H9 (cell line): ENCODE measurements at regions not wholly inside any gene's neighbourhood (a gene's known extent, or its start where the extent isn't known, plus 50 kb on each side); places are given as distances from the start of the nearest gene placed in this dataset.
A peak's percentile ranks its signal among the peaks of the same experiment; 100 is the strongest.

Source experiments
- DNase-seq: peaks from one replicate; pipeline ENCODE4 v3.0.0-alpha.2; 2017
- H2AFZ ChIP-seq: one replicate; pipeline ENCODE4 v1.6.1; 2013; ENCODE audit warnings: mild to moderate bottlenecking, low read length, control low read depth, moderate library complexity
- H2AK5ac ChIP-seq: 2 replicates; pipeline ENCODE4 v1.6.1; 2013; ENCODE audit warnings: low read length, control low read depth, mixed read lengths; ENCODE audit not compliant: insufficient read length
- H2BK120ac ChIP-seq: one replicate; pipeline ENCODE4 v1.6.1; 2013; ENCODE audit warnings: low read depth, mild to moderate bottlenecking, low read length, control low read depth, inconsistent platforms; ENCODE audit not compliant: poor library complexity, severe bottlenecking
- H2BK12ac ChIP-seq: 2 replicates; pipeline ENCODE4 v1.6.1; 2013; ENCODE audit warnings: low read length, control low read depth, mixed read lengths, low read depth; ENCODE audit not compliant: insufficient read length
- H2BK15ac ChIP-seq: 2 replicates; pipeline ENCODE4 v1.6.1; 2013; ENCODE audit warnings: low read depth, low read length, control low read depth
- H2BK20ac ChIP-seq: one replicate; pipeline ENCODE4 v1.6.1; 2013; ENCODE audit warnings: low read depth, mild to moderate bottlenecking, low read length, control low read depth, inconsistent platforms; ENCODE audit not compliant: poor library complexity, severe bottlenecking
- H2BK5ac ChIP-seq: 2 replicates; pipeline ENCODE4 v1.6.1; 2013; ENCODE audit warnings: low read length, control low read depth, mixed read lengths; ENCODE audit not compliant: insufficient read length
- H3K14ac ChIP-seq: 2 replicates; pipeline ENCODE4 v1.6.1; 2013; ENCODE audit warnings: low read length, control low read depth; ENCODE audit not compliant: insufficient read depth
- H3K18ac ChIP-seq: 2 replicates; pipeline ENCODE4 v1.6.1; 2013; ENCODE audit warnings: low read depth, mild to moderate bottlenecking, mixed read lengths, low read length, control low read depth; ENCODE audit not compliant: insufficient read length
- H3K23ac ChIP-seq: 2 replicates; pipeline ENCODE4 v1.6.1; 2013; ENCODE audit warnings: low read length, control low read depth, mixed read lengths, low read depth; ENCODE audit not compliant: insufficient read length
- H3K23me2 ChIP-seq: 2 replicates; pipeline ENCODE4 v1.6.1; 2013; ENCODE audit warnings: low read depth, mild to moderate bottlenecking, mixed read lengths, low read length, control low read depth; ENCODE audit not compliant: insufficient read length, poor library complexity, severe bottlenecking
- H3K27ac ChIP-seq: 2 replicates; pipeline ENCODE4 v1.5.1; 2013; ENCODE audit warnings: low read length, control low read depth, mixed read lengths, low read depth; ENCODE audit not compliant: insufficient read length
- H3K27me3 ChIP-seq: 2 replicates; pipeline ENCODE4 v1.6.1; 2013; ENCODE audit warnings: low read length, control low read depth, inconsistent platforms; ENCODE audit not compliant: insufficient read depth
- H3K4ac ChIP-seq: 2 replicates; pipeline ENCODE4 v1.6.1; 2013; ENCODE audit warnings: low read depth, mild to moderate bottlenecking, control low read depth, inconsistent platforms, low read length, moderate library complexity
- H3K4me1 ChIP-seq: 2 replicates; pipeline ENCODE4 v1.6.1; 2013; ENCODE audit warnings: low read length, control low read depth, inconsistent platforms; ENCODE audit not compliant: insufficient read depth
- H3K4me2 ChIP-seq: 2 replicates; pipeline ENCODE4 v1.6.1; 2013; ENCODE audit warnings: low read length, control low read depth, mixed read lengths; ENCODE audit not compliant: insufficient read length, insufficient read depth
- H3K56ac ChIP-seq: 2 replicates; pipeline ENCODE4 v1.6.1; 2013; ENCODE audit warnings: low read depth, mild to moderate bottlenecking, mixed read lengths, low read length, control low read depth; ENCODE audit not compliant: insufficient read length
- H3K79me1 ChIP-seq: 2 replicates; pipeline ENCODE4 v1.6.1; 2013; ENCODE audit warnings: low read depth, mild to moderate bottlenecking, moderate library complexity, low read length, control low read depth, inconsistent platforms; ENCODE audit not compliant: insufficient read depth, poor library complexity, severe bottlenecking
- H3K79me2 ChIP-seq: 2 replicates; pipeline ENCODE4 v1.6.1; 2013; ENCODE audit warnings: low read length, control low read depth, inconsistent platforms; ENCODE audit not compliant: insufficient read depth
- H3K9ac ChIP-seq: 2 replicates; pipeline ENCODE4 v1.6.1; 2013; ENCODE audit warnings: low read length, control low read depth, mixed read lengths; ENCODE audit not compliant: insufficient read length; ENCODE audit errors: extremely low read depth
- H3K9me3 ChIP-seq: one replicate; pipeline ENCODE4 v1.6.1; 2013; ENCODE audit warnings: low read depth, low read length, inconsistent platforms; ENCODE audit not compliant: control insufficient read depth
- H3T11ph ChIP-seq: one replicate; pipeline ENCODE4 v1.6.1; 2013; ENCODE audit warnings: mild to moderate bottlenecking, low read length, control low read depth, inconsistent platforms
- H4K20me1 ChIP-seq: one replicate; pipeline ENCODE4 v1.6.1; 2013; ENCODE audit not compliant: control insufficient read depth, insufficient read length, insufficient read depth
- H4K5ac ChIP-seq: 2 replicates; pipeline ENCODE4 v1.6.1; 2013; ENCODE audit warnings: low read depth, mild to moderate bottlenecking, mixed read lengths, low read length, control low read depth; ENCODE audit not compliant: insufficient read length
- H4K8ac ChIP-seq: replicated peaks from 2 replicates; pipeline ENCODE4 v1.6.1; 2013; ENCODE audit warnings: low read length, control low read depth, mixed read lengths, low read depth; ENCODE audit not compliant: insufficient read length
- H4K91ac ChIP-seq: 2 replicates; pipeline ENCODE4 v1.6.1; 2013; ENCODE audit warnings: low read depth, mild to moderate bottlenecking, moderate library complexity, mixed read lengths, low read length, control low read depth; ENCODE audit not compliant: insufficient read length
- H3K27ac Mint-ChIP-seq, 3 experiments: 2 replicates in 2 of 3; 3 replicates in 1 of 3; pipeline ENCODE4 v1.8.0; 2020 to 2021; ENCODE audit warnings: mixed read lengths in 3 of 3, mild to moderate bottlenecking in 1 of 3, moderate library complexity in 1 of 3
- H3K27me3 Mint-ChIP-seq: 2 replicates; pipeline ENCODE4 v1.8.0; 2021; ENCODE audit warnings: low read depth, mild to moderate bottlenecking, moderate library complexity, mixed read lengths
- H3K36me3 Mint-ChIP-seq, 3 experiments: 2 replicates in 2 of 3; 3 replicates in 1 of 3; pipeline ENCODE4 v1.8.0; 2020 to 2021; ENCODE audit warnings: low read depth in 3 of 3, mixed read lengths in 3 of 3; ENCODE audit not compliant: insufficient read depth in 1 of 3
- H3K4me1 Mint-ChIP-seq, 2 experiments: 2 replicates each; pipeline ENCODE4 v1.8.0; 2020; ENCODE audit warnings: mixed read lengths in 2 of 2
- H3K4me3 Mint-ChIP-seq, 2 experiments: 2 replicates in 1 of 2; 3 replicates in 1 of 2; pipeline ENCODE4 v1.8.0; 2020 to 2021; ENCODE audit warnings: mild to moderate bottlenecking in 2 of 2, mixed read lengths in 2 of 2, moderate library complexity in 1 of 2
- H3K9me3 Mint-ChIP-seq, 2 experiments: 2 replicates in 1 of 2; 3 replicates in 1 of 2; pipeline ENCODE4 v1.8.0; 2020; ENCODE audit warnings: mild to moderate bottlenecking in 2 of 2, mixed read lengths in 2 of 2, moderate library complexity in 1 of 2
- whole genome bisulfite sequencing: extraction: QIAGEN DNeasy Blood & Tissue Kit; methylation state at CpG from one replicate; pipeline ENCODE4 v1.1.7; 2013; ENCODE audit warnings: missing lambda C conversion rate, low lambda C conversion rate, mixed read lengths; ENCODE audit not compliant: insufficient read length; ENCODE audit errors: extremely low coverage; 5-methylcytosine and 5-hydroxymethylcytosine counted together
- TF ChIP-seq, protein P1 (sequence below): fragments of 200-600 bp; sonication (generic); conservative IDR thresholded peaks from 3 replicates; pipeline ENCODE4 v1.8.0; 2021; ENCODE audit warnings: antibody characterized with exemption, mild to moderate bottlenecking

DNA sequence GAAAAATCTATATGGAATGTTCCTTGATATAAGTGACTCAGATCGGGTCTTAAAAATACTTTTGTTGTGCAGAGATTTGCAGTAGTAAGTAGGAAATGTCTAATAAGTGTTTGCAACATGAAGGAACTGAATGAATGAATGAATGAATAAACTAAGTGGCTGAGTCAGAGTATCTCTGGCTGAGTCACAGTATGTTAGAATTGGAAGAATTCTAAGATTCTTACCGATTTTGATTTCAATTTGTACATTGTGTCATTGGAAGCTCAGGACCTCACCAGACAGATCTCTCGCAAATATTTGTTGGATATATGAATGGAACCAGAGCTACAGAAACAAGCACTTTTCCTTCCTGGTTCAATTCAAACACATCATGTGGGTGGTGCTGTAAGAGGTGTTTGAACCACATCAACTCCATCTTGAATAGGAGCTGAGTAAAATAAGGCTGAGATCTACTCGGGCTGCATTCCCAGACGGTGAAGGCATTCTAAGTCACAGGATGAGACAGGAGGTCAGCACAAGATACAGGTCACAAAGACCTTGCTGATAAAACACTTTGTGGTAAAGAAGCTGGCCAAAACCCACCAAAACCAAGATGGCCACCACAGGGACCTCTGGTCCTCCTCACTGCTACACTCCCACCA is 123.9 kb upstream of the FOXN3 start:
- no peak overlapping the region for H3K56ac ChIP-seq
- peaks cover 40 to 56% of the 10 kb centered on the region in 2 experiments for H3K4me1 Mint-ChIP-seq
- H3T11ph ChIP-seq = no peak overlapping the region
- peaks cover 7% of the 10 kb centered on the region; the same call in 1 of the 2 replicates for H3K79me2 ChIP-seq
- H3K4me2 ChIP-seq = no peak overlapping the region
- H3K27me3 ChIP-seq = no peaks in the 10 kb centered on the region
- H3K23ac ChIP-seq = no peak overlapping the region
- H3K79me1 ChIP-seq = no peaks in the 10 kb centered on the region
- no peak overlapping the region for H2BK15ac ChIP-seq
- H3K9me3 Mint-ChIP-seq = no peaks in the 10 kb centered on the region
- no peak overlapping the region for H3K4ac ChIP-seq
- no peak overlapping the region for H3K14ac ChIP-seq
- H3K18ac ChIP-seq = no peak overlapping the region
- no peaks in the 10 kb centered on the region for H3K27me3 Mint-ChIP-seq
- no peak overlapping the region for H2BK5ac ChIP-seq
- TF ChIP-seq, protein P1, sequence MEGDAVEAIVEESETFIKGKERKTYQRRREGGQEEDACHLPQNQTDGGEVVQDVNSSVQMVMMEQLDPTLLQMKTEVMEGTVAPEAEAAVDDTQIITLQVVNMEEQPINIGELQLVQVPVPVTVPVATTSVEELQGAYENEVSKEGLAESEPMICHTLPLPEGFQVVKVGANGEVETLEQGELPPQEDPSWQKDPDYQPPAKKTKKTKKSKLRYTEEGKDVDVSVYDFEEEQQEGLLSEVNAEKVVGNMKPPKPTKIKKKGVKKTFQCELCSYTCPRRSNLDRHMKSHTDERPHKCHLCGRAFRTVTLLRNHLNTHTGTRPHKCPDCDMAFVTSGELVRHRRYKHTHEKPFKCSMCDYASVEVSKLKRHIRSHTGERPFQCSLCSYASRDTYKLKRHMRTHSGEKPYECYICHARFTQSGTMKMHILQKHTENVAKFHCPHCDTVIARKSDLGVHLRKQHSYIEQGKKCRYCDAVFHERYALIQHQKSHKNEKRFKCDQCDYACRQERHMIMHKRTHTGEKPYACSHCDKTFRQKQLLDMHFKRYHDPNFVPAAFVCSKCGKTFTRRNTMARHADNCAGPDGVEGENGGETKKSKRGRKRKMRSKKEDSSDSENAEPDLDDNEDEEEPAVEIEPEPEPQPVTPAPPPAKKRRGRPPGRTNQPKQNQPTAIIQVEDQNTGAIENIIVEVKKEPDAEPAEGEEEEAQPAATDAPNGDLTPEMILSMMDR = no peak
- H2BK12ac ChIP-seq = no peak overlapping the region
- H2AFZ ChIP-seq = no peak overlapping the region
- H2AK5ac ChIP-seq = no peak overlapping the region
- H2BK120ac ChIP-seq = no peak overlapping the region
- H4K91ac ChIP-seq = no peak overlapping the region
- no peaks in the 10 kb centered on the region for H4K20me1 ChIP-seq
- no peaks in the 10 kb centered on the region for H3K9me3 ChIP-seq
- H3K23me2 ChIP-seq = no peaks in the 10 kb centered on the region
- no peak for DNase-seq
- no peak overlapping the region for H4K5ac ChIP-seq
- peaks cover 2 to 10% (median 7%) of the 10 kb centered on the region in 3 experiments; a peak in 6 of 7 replicates for H3K36me3 Mint-ChIP-seq
- H3K27ac Mint-ChIP-seq = peak overlapping the region in 2 of 3 experiments; percentile 2 to 7; a peak in 3 of 7 replicates
- no CpG with 5 or more reads among the region's 5 CpGs for WGBS
- no peak overlapping the region for H3K27ac ChIP-seq
- no peak overlapping the region for H3K4me3 Mint-ChIP-seq
- H2BK20ac ChIP-seq = no peak overlapping the region
- no peak overlapping the region for H3K9ac ChIP-seq
- no peak overlapping the region for H4K8ac ChIP-seq
- peaks cover 2% of the 10 kb centered on the region; the same call in 1 of the 2 replicates for H3K4me1 ChIP-seq
